Esophagus squamous epithelium (tissue), 4 donors: ENCODE measurements at regions not wholly inside any gene's neighbourhood (a gene's known extent, or its start where the extent isn't known, plus 50 kb on each side); places are given as distances from the start of the nearest gene placed in this dataset.

Source experiments
- CTCF ChIP-seq, 6 experiments: fragments of 450-650 bp in 4 of 6; fragments of 200-600 bp in 2 of 6; sonication (generic) in 2 of 6; IDR thresholded peaks; one replicate each; pipeline ENCODE4 v1.5.1; 2016 to 2019; ENCODE audit warnings: antibody characterized with exemption in 6 of 6, mild to moderate bottlenecking in 4 of 6, moderate library complexity in 4 of 6
- POLR2A ChIP-seq, 4 donors: fragments of 450-650 bp; IDR thresholded peaks; one replicate each; pipeline ENCODE4 v1.6.1; 2017; ENCODE audit warnings: antibody characterized with exemption in 4 of 4, mild to moderate bottlenecking in 4 of 4, moderate library complexity in 3 of 4

GRCh38 chr20:57097245-57097915 lies 169.1 kb downstream of the BMP7 start:
- no peak for TF ChIP-seq CTCF (IDR thresholded peaks at IDR 0.05)
- no peak for TF ChIP-seq POLR2A (IDR thresholded peaks at IDR 0.05)
